Hematopoietic multipotent progenitor cell treated with erythropoietin and hydrocortisone succinate and interleukin-3 and kit ligand, for 6 days (in vitro differentiated cells): ENCODE measurements at regions not wholly inside any gene's neighbourhood (a gene's known extent, or its start where the extent isn't known, plus 50 kb on each side); places are given as distances from the start of the nearest gene placed in this dataset.
"Not testable (repeated sequence)": the region's sequence is repeated elsewhere in the genome, so short reads cannot be mapped to it uniquely, and the experiment has no call there.

Experiments
- DNase-seq: peaks from one replicate; pipeline ENCODE4 v3.0.0-alpha.2; 2015

DNA sequence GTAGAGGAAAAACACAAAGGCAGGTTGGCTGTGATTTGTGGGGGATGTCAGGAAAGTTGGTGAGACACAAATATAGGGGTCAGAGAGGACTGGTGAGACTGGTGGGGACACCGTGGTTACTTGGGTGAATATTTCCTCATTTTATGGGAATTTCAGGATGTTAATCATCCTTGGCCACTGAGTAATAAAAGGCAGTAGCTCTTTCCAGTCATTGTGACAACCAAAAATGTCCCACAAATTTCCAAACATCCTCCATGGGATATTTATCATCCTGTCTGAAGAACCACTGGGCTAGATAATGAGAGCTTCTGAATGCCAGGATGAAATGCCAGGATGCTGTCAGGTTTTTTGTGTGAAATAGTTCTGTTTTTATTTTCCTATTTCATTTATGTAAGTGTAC is 374.1 kb downstream of the CD109 start:
- DNase-seq = no peak

GRCh38 chr6:74069089-74069581 is 373.1 kb downstream of the CD109 start:
- DNase-seq = no peak

GRCh38 chr6:74066168-74066871 is 370.3 kb downstream of the CD109 start:
- no peak for DNase-seq

GRCh38 chr6:74065705-74066104 is 369.7 kb downstream of the CD109 start:
- no peak for DNase-seq

- DNase-seq = no peak
Observed at GRCh38 chr6:74063391-74063790, 367.4 kb downstream of the CD109 start.

- DNase-seq = no peak
Observed at GRCh38 chr6:74061201-74061600, 365.2 kb downstream of the CD109 start.

GRCh38 chr6:74060354-74060753 is 364.4 kb downstream of the CD109 start:
- no peak for DNase-seq

DNA sequence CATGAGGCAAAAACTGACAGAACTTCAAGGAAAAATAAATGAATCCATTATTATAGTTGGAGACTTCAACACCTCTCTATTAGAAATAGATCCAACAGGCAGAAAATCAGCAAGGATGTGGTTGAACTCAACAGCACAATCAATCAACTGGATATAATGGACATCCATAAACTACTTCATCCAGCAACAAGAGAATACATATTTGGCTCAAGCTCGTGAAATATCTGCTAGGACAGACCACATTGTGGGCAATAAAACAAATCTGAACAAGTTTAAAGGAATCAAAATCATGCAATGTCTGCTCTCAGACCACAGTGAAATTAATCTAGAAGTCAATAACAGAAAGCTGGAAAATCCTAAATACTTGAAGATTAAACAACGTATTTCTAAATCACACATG is 362.6 kb downstream of the CD109 start:
- DNase-seq = no peak

GRCh38 chr6:74057326-74057725 is 361.3 kb downstream of the CD109 start:
- DNase-seq = no peak

GRCh38 chr6:74054190-74054589 is 358.2 kb downstream of the CD109 start:
- no peak for DNase-seq

DNA sequence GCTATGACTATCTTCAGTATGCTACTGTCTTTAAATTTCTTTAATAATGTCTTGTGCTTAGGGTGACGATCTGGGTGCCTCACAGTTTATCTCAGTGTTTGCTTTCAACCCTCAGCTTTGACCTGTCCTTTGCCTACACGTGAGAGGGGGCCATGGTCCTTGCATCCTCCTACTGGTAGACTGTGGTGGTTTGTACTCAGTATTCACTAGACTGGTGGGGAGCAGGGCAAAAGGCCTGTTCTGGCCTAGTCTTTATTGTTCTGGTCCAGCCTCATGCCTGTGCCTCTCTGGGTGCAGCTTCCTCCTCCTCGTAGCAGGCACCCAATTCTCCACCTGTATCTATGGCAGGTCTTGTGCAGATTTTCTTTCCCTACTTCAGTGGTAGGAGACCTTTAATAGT is 354.9 kb downstream of the CD109 start:
- no peak for DNase-seq

GRCh38 chr6:74048387-74048786 is 352.4 kb downstream of the CD109 start:
- no peak for DNase-seq

DNA sequence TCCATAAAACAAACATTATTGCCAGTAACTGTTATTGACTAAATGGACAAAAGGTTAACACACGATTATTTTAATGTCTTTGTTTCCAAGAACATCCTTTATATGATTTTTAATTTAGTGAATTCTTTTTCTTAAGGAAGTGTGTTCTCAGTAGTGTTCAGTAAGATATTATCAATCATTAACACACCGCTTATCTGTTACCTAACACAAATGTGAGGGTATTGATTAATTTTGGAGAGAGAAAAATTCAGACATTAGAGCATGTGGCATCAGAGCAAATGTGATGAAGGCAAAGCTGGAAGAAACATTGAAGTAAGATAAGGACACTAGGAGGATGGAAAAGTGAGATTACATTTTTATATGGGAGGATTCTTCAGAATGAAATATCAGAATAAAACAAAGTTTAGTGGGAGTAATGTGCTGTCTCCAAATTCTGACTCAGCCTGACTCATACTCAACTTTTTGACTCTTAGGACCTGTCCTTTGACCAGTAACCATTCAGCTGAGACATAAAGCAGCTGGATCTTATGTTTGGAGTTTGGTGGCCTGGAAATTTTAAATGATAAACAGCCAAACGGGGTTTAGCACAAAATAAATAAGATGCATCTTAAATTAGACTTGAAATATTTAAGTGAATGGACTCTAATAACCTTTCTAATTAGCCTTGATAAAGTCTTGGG is 348.6 kb downstream of the CD109 start:
- no peak for DNase-seq

DNA sequence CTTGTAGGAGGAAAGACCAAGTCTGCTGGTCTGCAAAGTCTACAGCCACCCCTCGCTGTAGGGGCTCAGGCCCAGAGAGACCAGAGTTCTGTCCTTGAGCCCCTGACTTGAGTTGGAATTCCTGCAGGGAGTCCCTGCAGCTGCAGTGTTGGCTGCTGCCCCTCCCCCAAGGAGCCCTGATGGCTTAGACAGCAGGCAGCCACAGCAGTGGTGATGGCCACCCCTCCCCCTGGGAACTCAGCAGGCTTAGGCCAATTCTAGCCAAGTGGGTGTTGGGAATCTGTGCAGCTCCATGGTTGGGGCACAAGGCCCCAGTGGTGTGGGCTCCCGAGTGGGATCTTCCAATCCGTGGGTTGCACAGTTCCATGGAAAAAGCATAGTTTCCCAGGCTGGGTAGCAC is 345.4 kb downstream of the CD109 start:
- no peak for DNase-seq

- no peak for DNase-seq
Observed at GRCh38 chr6:74018825-74019224, 322.8 kb downstream of the CD109 start.

- no peak for DNase-seq
Observed at GRCh38 chr6:74015427-74015826, 319.4 kb downstream of the CD109 start.

DNA sequence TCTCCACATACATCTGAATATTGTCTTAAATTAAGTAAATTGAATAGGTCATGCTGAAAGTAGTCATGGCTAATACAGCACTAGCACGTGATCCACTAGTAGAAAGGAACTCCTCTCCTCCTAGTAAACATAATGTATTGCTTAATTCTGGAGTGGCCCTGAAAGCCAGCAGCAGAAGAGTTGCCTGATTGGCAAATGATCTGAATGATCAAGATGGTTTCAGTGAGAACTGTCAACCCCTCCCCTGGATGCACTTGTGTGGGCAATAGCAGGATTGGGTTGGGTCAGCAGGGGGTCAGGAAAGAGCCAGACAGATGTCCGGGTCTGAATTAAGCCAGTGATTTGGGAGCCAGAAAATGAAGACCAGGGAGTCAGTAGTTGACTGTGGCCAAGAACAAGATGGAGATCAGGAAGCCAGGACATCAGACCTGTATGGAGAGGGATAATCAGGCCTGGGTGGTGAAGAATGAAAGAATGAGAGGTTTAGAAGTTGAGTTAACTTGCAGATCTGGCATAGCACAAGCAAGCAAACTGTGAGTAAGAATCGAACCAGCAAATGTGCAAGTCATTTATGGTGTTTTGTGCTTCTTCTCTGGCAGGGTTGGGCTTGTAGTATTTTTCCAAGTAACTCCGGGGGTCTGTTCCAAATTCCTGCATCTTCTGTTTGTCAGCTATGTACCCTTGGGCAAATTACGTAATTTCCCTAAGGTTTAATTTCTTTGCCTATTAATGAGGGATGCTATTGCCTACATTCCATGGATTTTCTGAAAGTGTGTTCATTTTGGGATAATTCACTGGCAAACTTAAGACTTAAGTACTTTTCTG is 304.9 kb downstream of the CD109 start:
- no peak for DNase-seq

- DNase-seq = not testable (repeated sequence)
Observed at GRCh38 chr6:73990609-73991238, 294.7 kb downstream of the CD109 start.

- DNase-seq = no peak
Observed at GRCh38 chr6:73989428-73989827, 293.4 kb downstream of the CD109 start.

DNA sequence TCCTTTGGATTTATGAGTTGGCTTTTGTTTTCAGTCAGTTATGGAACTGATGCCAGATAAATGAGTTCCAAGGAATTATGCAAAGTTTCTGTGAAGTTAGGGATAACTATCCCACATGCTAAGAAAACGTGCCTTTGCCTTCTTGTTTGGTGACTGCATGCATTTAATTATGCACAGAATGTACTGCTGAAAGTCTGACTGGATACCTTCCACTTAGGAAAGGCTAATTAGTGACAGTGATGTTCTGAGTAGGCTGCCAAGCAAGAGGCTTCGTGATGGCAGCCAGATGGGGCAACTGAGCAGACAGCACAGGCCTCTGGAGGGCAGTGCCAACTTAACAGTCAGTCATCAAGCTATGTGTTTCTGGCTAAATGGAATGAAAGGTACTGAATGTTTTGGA is 289.9 kb downstream of the CD109 start:
- no peak for DNase-seq

- no peak for DNase-seq
Observed at GRCh38 chr6:73984571-73985210, 288.7 kb downstream of the CD109 start.

- no peak for DNase-seq
Observed at GRCh38 chr6:73983367-73983766, 287.4 kb downstream of the CD109 start.

- no peak for DNase-seq
Observed at GRCh38 chr6:73980096-73980495, 284.1 kb downstream of the CD109 start.
